Thoracic aorta (tissue), 2 donors: ENCODE measurements at regions not wholly inside any gene's neighbourhood (a gene's known extent, or its start where the extent isn't known, plus 50 kb on each side); places are given as distances from the start of the nearest gene placed in this dataset.

Source experiments
- ATAC-seq: fragments of 150-250 bp; one replicate; pipeline ENCODE4 v1.8.0; 2017; ENCODE audit warnings: low read depth; ENCODE audit not compliant: insufficient number of reproducible peaks, low FRiP score
- DNase-seq: peaks from one replicate; pipeline ENCODE4 v3.0.0-alpha.2; 2020; ENCODE audit warnings: low spot score
- H3K27ac ChIP-seq, 2 donors: fragments of 200-600 bp; sonication (generic); 1 replicate in 1 of 2; 2 replicates in 1 of 2; pipeline ENCODE4 v1.5.1; 2016; ENCODE audit warnings: mild to moderate bottlenecking in 2 of 2, moderate library complexity in 2 of 2
- H3K27me3 ChIP-seq: fragments of 200-600 bp; sonication (generic); replicated peaks from 2 replicates; pipeline ENCODE4 v1.6.0; 2016; ENCODE audit warnings: mild to moderate bottlenecking; ENCODE audit not compliant: insufficient read depth
- H3K36me3 ChIP-seq: fragments of 200-600 bp; sonication (generic); one replicate; pipeline ENCODE4 v1.5.1; 2016
- H3K4me1 ChIP-seq, 2 donors: fragments of 200-600 bp; sonication (generic); 1 replicate in 1 of 2; 2 replicates in 1 of 2; pipeline versions ENCODE4 v1.5.1 to v1.6.0; 2016; ENCODE audit warnings: low read depth in 2 of 2, mild to moderate bottlenecking in 1 of 2; ENCODE audit not compliant: control insufficient read depth in 1 of 2
- H3K4me3 ChIP-seq: fragments of 200-600 bp; sonication (generic); 2 replicates; pipeline ENCODE4 v1.5.1; 2016; ENCODE audit warnings: mild to moderate bottlenecking
- H3K9me3 ChIP-seq: fragments of 200-600 bp; sonication (generic); 2 replicates; pipeline ENCODE4 v1.5.1; 2016
- CTCF ChIP-seq: fragments of 200-600 bp; sonication (generic); IDR thresholded peaks from one replicate; pipeline ENCODE4 v1.5.1; 2019; ENCODE audit warnings: antibody characterized with exemption

GRCh38 chr18:68263481-68263880 lies 451.4 kb downstream of the TMX3 start:
- no peaks in the 10 kb centered on the region for H3K4me1 ChIP-seq
- no peak overlapping the region for H3K27ac ChIP-seq
- TF ChIP-seq CTCF: no peak
- no peaks in the 10 kb centered on the region for H3K9me3 ChIP-seq
- no peak overlapping the region for H3K4me3 ChIP-seq
- no peak for DNase-seq
- no peaks in the 10 kb centered on the region for H3K36me3 ChIP-seq
- no peak for ATAC-seq
- H3K27me3 ChIP-seq: no peaks in the 10 kb centered on the region

DNA sequence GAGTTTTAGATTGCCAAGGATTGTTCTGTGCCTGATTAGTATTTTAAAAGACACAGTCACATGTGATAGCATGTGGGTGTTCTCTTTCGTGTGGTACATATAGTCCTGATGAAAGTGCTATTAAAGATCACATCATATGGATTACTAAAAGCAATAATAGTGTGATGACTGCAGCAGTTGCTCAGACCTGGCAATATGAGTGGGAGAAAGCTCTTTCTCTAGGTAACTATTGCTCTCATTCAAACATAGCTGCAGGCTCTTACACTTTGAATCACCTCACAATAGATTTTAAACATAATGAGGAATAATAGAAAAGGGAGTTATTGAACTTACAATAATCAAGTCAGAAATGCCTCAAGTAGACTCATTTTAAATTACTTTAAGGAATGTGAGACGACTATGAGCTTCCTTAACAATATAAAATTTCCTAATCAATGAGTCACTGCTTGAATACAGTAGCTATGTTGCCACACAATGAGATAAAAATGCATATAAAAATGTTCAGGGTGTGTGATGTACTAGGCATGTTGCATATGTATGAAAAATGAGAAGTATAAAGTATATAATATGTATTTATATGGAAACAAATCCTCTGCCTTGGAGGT lies 452.1 kb downstream of the TMX3 start:
- DNase-seq (no peak), ATAC-seq (no peak)
- no peaks in the 10 kb centered on the region for H3K4me1 ChIP-seq
- no peak overlapping the region for H3K27ac ChIP-seq
- no peaks in the 10 kb centered on the region for H3K36me3 ChIP-seq
- H3K9me3 ChIP-seq: no peaks in the 10 kb centered on the region
- no peak for TF ChIP-seq CTCF
- H3K27me3 ChIP-seq: no peaks in the 10 kb centered on the region
- H3K4me3 ChIP-seq: no peak overlapping the region

DNA sequence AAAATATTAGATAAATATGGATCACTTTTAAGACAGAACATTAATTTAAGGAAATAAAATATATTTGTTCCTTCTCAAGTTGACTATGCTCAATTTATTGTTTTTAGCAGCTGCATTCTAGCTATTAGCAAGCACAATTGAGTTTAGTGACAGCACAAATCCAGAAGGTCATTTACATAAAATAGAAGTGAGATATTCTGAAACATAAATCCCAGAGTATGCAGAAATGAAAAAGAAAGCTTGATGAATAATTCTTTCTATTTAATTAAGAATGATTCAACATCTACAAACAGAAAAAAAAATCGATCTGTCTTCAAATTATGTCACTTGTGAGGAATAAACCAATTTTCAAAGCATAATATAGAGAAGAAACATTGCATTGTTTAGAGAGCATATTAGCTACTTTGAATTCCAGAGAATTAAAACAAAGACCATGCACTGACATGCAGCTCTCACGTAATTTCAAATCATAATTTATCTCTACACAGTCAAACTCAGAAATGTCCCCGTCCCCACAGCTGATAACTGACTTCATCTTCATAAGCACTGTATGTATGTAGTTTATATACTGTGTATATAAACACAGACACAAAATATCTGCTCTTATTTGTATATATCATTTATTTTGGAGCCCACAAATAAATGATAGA lies 458.4 kb downstream of the TMX3 start:
- no peaks in the 10 kb centered on the region for H3K36me3 ChIP-seq
- DNase-seq (no peak), ATAC-seq (no peak)
- no peaks in the 10 kb centered on the region for H3K27me3 ChIP-seq
- no peak for TF ChIP-seq CTCF
- H3K4me3 ChIP-seq: no peak overlapping the region
- H3K27ac ChIP-seq: no peak overlapping the region
- no peaks in the 10 kb centered on the region for H3K9me3 ChIP-seq
- no peaks in the 10 kb centered on the region for H3K4me1 ChIP-seq

- no peak for ATAC-seq
- peaks cover 3% of the 10 kb centered on the region for H3K9me3 ChIP-seq
- DNase-seq: no peak
- no peaks in the 10 kb centered on the region for H3K4me1 ChIP-seq
- no peak overlapping the region for H3K27ac ChIP-seq
- TF ChIP-seq CTCF: no peak
- no peaks in the 10 kb centered on the region for H3K36me3 ChIP-seq
- no peak overlapping the region for H3K4me3 ChIP-seq
- H3K27me3 ChIP-seq: no peaks in the 10 kb centered on the region
These were observed 470.1 kb downstream of the TMX3 start for GRCh38 chr18:68244786-68245185.

DNA sequence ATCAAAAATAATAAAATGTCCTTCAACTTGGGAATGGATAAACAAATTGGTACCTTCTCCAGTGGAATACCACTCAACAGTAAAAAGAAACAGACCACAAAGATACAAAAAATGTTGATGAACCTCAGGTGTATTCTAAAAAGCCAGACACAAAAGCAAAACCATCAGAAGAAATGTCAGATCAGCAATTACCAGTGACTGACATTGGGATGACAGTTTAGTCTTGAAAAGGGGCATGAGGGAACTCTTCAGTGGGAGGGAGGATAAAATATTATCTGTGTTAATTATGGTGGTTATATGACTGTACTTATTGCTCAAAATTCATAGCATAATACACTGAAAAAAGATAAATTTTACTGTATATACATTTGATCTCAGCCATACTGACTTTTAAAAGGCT lies 473.0 kb downstream of the TMX3 start:
- TF ChIP-seq CTCF: no peak
- peaks cover 3% of the 10 kb centered on the region for H3K9me3 ChIP-seq
- no peaks in the 10 kb centered on the region for H3K27me3 ChIP-seq
- DNase-seq (no peak), ATAC-seq (no peak)
- no peaks in the 10 kb centered on the region for H3K4me1 ChIP-seq
- H3K4me3 ChIP-seq: no peak overlapping the region
- H3K36me3 ChIP-seq: no peaks in the 10 kb centered on the region
- H3K27ac ChIP-seq: no peak overlapping the region
